HEK293 (cell line): ENCODE measurements at regions not wholly inside any gene's neighbourhood (a gene's known extent, or its start where the extent isn't known, plus 50 kb on each side); places are given as distances from the start of the nearest gene placed in this dataset.

ENCODE experiments used
- ATF2 ChIP-seq: fragments of 450-650 bp; formaldehyde crosslinking; IDR thresholded peaks from 2 replicates; pipeline ENCODE4 v1.5.1; 2016; ENCODE audit warnings: missing biosample characterization, missing genetic modification characterization, low read depth
- CTCF ChIP-seq: fragments of 450-650 bp; formaldehyde crosslinking; IDR thresholded peaks from 2 replicates; pipeline ENCODE4 v1.5.1; 2016; ENCODE audit warnings: missing biosample characterization, missing genetic modification characterization
- SETDB1 ChIP-seq: IDR thresholded peaks from one replicate; pipeline ENCODE4 v1.6.1; 2017; ENCODE audit warnings: mild to moderate bottlenecking, low read length, moderate library complexity, mixed read lengths; ENCODE audit not compliant: insufficient read length
- ZBTB49 ChIP-seq: fragments of 450-650 bp; formaldehyde crosslinking; IDR thresholded peaks from 2 replicates; pipeline ENCODE4 v1.5.1; 2016; ENCODE audit warnings: missing biosample characterization, missing genetic modification characterization, low read depth
- ZNF157 ChIP-seq: fragments of 450-650 bp; formaldehyde crosslinking; IDR thresholded peaks from 2 replicates; pipeline ENCODE4 v1.5.1; 2016; ENCODE audit warnings: missing biosample characterization, missing genetic modification characterization
- ZNF785 ChIP-seq: fragments of 450-650 bp; formaldehyde crosslinking; IDR thresholded peaks from 2 replicates; pipeline ENCODE4 v1.5.1; 2016; ENCODE audit warnings: missing biosample characterization, missing genetic modification characterization

- no peak for TF ChIP-seq ZNF785 (tag by site-specific recombination)
- TF ChIP-seq ATF2 = no peak
- no peak for TF ChIP-seq ZBTB49 (tag by site-specific recombination)
- no peak for TF ChIP-seq CTCF
- no peak for TF ChIP-seq SETDB1
- TF ChIP-seq ZNF157 = no peak
Observed at GRCh38 chrX:103431316-103431715, 55.0 kb downstream of the BEX3 start.
